GM19395 (cell line): ENCODE measurements at regions not wholly inside any gene's neighbourhood (a gene's known extent, or its start where the extent isn't known, plus 50 kb on each side); places are given as distances from the start of the nearest gene placed in this dataset.
"Not testable (repeated sequence)": the region's sequence is repeated elsewhere in the genome, so short reads cannot be mapped to it uniquely, and the experiment has no call there.

Experiments
- ATAC-seq: cut with Tn5 transposase; IDR thresholded peaks from one replicate; pipeline ENCODE4 v1.9.1; 2021; ENCODE audit warnings: mild to moderate bottlenecking, moderate library complexity; ENCODE audit not compliant: unreplicated experiment

DNA sequence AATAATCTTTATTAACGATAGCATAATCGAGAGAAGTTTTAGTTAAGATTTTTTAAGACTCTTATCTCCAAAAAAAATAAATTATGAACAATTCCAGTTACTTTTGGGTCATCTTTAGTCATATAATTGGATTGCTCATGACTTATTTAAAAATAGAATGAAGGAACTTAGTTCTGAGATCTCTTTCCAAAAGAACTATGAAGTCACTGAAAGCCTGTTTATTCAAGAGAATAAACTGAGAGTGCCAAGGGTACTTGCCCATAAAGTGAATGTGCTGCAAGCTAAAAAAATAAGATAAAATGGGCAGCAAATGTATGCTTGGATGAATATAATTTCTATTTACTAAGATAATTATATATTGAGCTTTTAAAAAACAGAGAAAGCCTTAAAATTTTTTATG, 176.5 kb upstream of the PLSCR5 start:
- ATAC-seq = no peak

DNA sequence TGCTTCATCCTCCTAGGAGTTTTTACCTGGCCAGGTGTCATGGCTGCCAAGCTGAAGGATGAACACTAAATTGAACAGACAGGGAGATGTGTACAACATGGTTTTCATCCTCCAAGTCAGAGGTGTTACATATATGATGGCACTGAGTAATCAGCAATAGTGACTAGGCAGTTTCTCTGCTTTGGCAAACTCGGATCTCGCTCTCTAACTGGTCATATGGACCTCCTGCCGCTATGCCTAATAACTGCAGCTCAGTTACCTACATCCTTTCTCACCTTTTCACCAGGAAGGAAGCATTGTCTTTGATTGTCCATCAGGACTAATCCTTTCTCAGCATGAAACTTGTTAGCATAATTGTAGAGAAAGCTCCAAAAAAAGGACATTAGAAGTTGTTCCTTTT, 175.9 kb upstream of the PLSCR5 start:
- ATAC-seq = no peak

DNA sequence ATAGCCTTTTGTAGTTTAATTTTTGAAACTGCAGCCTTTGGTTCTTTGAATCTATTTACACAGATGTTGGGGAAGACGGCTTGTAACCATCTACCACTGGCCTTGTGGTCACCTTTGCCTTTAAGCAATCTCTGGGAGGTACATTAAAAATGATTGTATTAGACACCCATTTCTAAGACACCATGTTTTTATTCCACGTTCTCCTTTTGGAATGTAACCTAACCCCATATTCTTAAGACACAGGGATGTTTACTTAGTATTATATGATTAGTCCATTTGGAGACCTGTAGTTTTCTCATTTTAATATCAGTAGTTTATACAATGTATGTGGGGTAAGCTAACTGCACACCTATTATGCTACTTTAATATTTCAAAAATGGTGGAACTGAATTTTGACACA, 175.1 kb upstream of the PLSCR5 start:
- ATAC-seq = no peak

DNA sequence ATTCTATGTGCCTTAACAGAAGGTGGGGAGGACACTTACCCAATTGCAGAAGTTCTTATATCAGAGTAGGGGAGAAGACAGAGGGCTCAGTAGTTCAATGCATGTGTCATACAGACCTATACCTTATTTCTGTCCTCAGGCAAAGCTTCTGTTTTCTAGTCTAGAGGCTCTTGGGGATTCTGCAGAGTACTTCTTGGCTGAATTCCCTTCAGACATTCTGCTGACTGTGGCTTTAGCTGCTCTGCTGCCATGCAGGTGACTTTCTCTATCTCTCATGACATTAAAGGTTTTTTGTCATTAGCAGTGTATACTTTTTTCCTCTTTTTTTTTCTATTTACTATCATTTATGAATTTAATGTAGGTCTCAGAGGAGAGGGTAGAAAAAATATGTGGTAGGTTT, 172.8 kb upstream of the PLSCR5 start:
- ATAC-seq = no peak

DNA sequence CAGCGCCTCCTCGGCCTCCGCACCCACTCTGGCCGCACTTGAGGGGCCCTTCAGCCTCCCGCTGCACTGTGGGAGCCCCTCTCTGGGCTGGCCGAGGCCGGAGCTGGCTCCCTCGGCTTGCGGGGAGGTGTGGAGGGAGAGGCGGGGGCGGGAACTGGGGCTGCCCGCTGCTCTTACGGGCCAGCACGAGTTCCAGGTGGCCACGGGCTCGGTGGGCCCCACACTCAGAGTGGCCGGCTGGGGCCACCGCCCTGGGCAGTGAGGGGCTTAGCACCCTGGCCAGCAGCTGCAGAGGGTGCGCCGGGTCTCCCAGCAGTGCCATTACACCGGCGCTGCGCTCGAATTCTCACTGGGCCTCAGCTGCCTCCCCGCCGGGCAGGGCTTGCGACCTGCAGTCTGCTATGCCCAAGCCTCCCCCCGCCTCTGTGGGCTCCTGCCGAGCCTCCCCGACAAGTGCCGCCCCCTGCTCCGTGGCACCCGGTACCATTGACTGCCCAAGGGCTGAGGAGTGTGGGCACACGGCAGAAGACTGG, 167.1 kb upstream of the PLSCR5 start:
- ATAC-seq = no peak

DNA sequence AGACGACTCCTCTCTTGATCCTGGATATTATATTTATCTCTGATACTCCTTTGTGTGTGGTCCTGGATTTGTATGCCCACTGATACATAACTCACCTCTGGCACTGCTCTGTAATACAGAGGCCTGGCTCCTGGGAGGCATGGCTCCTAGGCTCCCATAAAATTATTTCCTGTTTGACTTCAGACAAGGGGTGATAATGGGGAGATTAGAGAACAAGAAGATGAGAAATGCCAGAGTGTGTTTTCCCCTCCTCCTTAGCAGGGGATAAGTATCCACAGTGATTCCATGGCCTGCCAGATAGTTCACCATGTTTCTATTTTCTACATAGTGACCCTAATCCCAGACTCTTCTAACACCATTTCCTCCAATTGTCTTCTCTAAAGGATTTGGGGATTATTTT, 165.7 kb upstream of the PLSCR5 start:
- ATAC-seq = no peak

DNA sequence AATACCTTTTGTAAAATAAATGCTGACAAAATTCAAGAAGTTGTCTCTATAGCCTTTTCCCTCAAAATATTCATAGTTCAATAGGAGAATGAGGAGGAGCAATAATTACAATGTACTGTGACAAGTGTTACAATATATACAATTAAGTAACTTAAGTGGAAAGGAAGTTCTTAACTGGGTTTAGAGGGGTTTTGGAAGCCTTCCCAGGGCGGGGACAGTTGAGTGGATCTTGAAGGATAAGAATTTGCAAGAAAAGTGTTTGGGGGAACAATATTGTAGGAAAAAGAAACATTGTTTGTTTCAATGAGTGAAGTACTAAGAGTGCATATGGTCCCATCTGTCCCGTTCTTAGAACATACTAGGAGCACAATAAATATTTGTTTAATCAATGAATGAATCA, 165.2 kb upstream of the PLSCR5 start:
- no peak for ATAC-seq

DNA sequence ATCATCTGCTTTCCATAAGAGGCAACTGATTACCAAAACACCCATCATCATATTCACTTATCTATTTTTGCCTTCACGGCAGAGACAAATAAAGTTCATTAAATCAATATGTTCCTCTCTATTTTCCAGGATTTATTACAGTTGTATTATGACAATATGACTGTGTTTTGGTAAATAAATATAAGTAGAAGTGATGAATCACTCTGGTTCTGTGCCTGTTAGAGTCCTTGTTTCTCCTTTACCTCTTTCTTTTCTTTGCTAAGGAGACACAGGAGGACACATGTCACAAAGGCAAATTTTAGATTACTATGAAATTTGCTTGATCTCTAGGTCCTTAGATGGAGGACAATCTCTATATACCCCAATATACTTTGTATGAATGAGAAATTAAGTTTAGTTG, 152.6 kb upstream of the PLSCR5 start:
- ATAC-seq = no peak

DNA sequence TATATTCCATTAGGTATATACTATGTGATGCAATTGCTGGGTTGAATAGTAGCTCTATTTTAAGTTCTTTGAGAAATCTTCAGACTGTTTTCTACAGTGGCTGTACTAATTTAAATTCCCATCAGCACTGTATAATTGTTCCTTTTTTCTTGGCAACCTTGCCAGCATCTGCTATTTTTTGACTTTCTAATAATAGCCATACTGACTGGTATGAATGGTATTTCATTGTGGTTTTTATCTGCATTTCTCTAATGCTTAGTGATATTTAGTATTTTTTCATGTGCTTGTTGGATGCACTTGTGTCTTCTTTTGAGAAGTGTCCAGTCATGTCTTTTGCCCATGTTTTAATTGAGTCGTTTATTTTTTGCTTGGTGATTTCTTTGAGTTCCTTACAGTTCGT, 145.1 kb upstream of the PLSCR5 start:
- ATAC-seq = no peak

DNA sequence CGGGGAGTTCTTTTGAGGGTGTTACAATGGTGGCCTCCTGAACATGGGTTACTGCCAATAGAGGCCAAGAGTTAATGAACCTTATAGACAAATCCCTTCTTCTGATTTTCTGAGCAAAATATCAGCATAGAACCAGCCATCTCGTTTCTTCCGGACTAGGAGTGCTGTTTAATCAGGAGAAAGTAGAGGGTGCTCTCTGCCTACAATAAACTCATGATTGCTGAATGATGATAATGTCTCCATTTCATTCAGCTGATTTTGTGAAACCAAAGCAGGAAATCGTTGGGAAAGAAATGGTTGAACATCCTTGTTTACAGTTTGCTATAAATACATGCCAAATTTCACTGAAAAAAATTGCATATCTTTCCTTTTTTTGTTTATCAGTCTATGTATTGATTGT, 142.8 kb upstream of the PLSCR5 start:
- no peak for ATAC-seq

DNA sequence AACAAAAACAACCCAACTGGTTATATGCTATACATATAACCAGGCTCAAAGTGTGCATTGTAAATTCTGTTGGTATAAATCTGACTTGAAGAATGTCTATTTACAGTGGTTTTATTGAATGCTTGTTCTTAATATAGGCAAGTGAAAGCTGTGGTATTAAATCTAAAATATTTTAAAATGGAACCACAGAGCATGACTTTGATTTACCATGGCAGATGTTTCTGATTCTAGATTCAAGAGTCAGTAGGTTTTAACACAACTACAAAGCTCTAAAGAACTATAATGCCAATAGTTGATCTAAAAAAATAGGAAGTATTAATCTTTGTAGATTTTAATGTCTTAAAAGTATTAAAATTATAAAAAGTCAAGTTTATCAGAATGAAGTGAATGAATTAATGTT, 141.9 kb upstream of the PLSCR5 start:
- no peak for ATAC-seq

DNA sequence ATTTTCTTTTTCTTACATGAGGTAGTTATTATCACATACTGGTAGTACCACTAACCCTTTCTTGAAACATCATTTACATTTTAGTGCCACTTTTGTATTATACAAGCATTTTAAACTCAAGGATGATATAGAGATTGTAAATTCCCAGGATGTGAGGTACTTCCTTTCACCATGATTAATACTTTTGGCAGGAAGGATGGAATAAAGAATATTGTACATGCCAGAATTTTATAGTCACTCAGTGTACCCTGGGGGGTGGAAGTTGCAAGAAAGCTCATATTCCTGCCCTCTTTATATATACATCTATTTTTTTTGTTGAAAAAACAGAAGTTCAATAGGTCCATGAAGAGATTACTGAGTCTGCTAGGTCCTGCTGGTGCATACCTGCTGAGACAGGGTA, 141.0 kb upstream of the PLSCR5 start:
- no peak for ATAC-seq

DNA sequence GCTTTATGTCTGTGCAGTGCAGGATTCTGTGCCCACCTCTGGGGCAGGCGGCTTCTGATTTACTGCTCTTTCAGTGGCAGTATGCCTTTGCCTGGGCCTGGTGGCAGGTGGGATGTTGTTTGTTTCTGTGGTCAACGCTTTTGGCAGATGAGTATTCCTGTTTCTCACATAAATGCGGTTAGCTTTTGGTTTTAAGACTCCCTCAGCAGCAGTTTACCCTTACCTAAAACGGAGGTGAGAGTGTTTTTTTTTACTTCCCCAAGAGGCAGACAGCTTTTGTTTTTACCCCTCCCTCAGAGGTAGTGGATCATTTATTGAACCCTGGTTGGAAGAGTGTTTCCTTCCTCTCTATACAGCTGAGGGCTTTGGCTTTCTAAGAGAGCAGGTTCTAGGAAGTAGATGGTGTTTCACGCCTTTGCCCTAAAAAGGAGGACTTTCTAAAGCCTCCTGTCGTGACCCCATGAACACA, 134.1 kb upstream of the PLSCR5 start:
- ATAC-seq = no peak

DNA sequence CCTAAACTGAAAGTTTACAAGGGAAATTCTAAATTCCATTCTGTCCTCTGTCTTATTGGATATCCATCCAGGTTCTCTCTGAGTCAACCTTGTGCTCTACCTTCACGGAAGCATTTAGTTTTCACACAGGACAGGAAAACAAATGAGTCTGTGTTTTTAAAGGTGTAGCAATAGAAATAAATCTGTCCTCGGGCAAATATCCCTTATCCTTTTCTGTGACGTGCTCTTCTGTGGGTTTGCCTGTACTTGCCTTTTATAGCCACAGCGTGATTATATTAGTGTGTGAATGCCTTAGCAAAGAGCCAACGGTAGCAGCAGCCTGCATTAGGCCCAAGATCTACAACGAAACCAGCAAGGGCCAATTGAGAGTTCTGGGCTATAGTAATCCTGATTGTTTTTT, 127.2 kb upstream of the PLSCR5 start:
- no peak for ATAC-seq

DNA sequence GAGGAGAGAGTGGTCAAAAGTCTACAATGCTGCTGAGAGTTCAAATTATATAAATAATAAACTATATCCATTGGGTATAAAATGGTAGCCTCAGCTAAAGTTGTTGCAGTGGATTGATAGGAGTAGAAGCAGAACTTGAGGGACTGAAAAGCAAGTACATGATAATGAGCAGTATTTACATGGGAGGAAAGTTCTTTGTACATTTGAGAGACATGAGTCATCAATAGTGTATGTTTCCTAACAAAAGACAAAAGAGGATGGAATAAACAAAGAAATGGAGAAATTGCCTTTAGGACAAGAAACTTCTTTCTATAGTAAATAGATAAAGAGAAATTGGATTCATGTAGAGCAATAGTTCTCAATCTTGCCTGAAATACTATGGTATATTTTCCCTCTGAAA, 110.0 kb upstream of the PLSCR5 start:
- no peak for ATAC-seq

DNA sequence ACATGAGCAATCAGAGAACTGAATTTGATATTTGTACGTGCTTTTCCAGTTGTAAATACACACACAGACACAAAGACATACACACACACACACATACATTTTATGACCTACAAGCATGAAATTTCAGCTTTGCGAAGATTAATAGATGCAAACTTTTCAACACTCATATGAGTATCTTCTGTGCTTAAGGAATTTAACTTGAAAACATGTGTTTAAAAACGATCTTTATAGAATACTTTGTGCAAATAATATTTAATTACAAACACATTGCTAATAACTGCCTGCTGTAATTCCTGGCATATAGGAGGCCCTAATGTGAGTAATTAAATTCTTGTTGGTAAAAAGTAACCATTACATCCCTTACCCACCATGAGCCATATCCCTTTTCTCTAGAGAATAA, 107.7 kb upstream of the PLSCR5 start:
- ATAC-seq = no peak

DNA sequence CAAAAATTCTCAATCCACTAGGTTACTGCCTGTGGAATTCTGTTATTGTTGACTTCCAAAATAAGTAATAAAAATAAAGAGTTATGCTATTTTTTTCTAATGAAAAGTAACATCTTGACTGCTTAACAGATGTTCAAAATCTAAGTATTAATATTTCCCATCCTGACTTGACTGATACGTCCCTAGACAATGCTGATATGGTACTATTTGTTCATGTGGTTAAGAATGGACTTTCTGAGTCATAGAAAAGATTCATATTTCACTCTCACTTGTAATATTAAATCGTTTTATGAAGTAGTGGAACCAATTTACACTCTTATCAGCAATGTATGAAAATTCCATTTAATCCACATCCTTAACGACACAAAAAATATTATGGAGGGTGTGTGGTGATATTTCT, 104.8 kb upstream of the PLSCR5 start:
- no peak for ATAC-seq

DNA sequence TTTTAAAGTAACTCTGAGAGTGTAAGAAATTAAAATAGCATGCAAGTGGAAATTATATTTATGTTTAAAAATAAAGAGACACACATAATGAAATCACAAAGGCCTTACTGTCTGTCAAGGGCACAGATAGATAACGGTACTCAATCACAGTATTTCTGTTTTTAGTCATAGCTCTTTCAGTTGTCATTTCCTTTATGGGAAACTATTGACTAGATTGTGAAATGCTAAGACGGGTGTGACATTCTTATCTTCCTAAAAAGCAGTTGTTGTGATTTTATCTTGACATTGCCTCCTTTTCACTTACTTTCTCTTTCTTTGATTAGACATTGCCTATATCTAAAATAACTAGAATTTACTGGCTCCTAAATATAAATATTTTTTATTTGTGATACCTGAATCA, 100.1 kb upstream of the PLSCR5 start:
- ATAC-seq = peak; percentile 75

DNA sequence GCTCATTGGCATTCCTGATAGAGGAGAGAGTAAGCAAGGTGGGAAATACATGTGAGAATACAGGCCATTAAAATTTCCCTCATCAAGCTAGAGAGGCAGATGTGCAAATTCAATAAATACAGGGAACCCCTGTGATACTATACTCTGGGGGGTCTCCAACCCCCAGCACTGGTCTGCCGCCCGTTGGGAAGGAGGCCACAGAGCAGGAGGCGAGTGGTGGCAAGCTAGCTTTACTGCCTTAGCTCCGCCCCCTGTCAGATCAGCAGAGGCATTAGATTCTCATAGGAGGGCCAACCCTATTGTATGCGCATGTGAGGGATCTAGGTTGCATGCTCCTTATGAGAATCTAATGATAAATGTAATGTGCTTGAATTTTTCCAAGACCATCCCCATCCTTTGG, 97.1 kb upstream of the PLSCR5 start:
- no peak for ATAC-seq

DNA sequence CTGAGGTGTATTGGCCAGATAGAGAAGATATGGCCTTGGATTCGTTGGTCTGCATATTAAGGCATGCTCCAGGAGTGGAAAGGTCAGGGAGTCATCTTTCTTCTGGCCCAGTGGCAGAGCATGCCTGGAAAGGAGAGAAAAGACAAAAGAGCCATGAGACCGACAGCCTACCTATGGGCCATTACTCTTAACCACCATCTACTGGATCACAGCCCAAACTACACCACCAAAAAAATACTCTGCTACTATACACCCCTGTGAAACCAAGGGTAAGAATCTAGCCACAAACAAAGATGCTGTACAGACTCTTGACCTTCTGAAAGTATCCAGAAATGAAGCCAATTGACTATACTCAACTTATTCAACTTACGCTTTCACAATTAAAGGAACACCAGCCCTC, 96.1 kb upstream of the PLSCR5 start:
- no peak for ATAC-seq

DNA sequence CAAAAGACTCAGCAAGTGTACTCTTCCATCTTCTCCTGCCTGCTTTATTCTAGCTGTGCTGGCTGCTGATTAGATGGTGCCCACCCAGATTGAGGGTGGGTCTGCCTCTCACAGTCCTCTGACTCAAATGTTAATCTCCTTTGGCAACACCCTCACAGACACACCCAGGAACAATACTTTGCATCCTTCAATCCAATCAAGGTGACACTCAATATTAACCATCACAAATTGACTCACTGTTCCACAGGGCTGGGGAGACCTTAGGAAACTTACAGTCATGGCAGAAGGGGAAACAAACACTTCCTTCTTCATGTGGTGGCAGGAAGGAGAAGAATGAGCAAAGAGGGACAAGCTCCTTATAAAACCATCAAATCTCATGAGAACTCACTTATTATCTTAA, 94.9 kb upstream of the PLSCR5 start:
- not testable (repeated sequence) for ATAC-seq

DNA sequence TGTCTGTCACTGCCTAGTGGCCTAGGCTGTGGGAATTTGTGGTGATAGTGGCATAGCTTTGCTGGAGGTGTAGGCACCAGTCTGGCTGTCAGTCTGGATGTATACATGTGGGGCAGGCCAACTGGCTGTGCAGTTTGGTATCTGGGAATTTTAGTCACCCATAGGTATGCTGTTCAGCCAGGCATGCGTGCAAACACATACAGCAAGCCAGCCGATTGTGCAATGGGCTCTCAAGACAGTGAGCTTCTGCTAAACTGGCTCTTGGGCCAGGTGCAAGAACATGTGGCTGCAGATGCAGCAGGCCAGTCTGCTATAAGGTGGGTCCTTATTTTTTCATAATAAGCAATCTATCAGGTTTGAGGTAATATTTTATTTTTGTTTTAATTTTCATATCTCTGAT, 87.1 kb upstream of the PLSCR5 start:
- no peak for ATAC-seq

DNA sequence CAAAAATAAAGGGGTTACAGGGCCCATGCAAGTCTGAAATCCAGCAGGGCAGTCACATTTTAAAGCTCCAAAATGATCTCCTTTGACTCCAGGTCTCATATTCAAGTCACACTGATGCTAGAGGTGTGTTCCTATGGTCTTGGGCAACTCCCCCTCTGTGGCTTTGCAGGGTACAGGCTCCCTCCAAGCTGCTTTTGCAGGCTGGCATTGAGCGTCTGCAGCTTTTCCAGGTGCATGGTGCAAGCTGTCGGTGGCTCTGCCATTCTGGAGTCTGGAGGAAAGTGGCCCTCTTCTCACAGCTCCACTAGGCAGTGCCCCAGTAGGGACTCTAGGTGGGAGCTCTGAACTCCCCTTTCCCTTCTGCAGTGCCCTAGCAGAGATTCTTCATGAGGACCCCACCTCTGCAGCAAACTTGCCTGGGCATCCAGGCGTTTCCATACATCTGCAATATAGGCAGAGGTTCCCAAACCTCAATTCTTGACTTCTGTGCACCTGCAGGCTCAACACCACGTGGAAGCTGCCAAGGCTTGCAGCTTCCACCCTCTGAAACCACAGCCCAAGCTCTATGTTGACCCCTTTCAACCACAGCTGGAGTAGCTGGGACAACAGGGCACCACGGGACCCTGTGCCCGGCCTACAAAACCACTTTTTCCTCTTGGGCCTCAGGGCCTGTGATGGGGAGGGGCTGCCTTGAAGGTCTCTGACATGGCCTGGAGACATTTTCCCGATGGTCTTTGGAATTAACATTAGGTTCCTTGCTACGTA, 80.1 kb upstream of the PLSCR5 start:
- ATAC-seq = no peak
